GM12864 (cell line): ENCODE measurements at regions not wholly inside any gene's neighbourhood (a gene's known extent, or its start where the extent isn't known, plus 50 kb on each side); places are given as distances from the start of the nearest gene placed in this dataset.

Source experiments
- DNase-seq: peaks from one replicate; pipeline ENCODE4 v3.0.0-alpha.2; 2011; ENCODE audit warnings: low read depth
- H3K4me3 ChIP-seq: 2 replicates; pipeline ENCODE4 v1.5.1; 2011; ENCODE audit warnings: mild to moderate bottlenecking, low read depth, low read length, control low read depth
- TF ChIP-seq, protein P1 (sequence below): IDR thresholded peaks from 2 replicates; pipeline ENCODE4 v1.5.1; 2011; ENCODE audit warnings: low read depth, mild to moderate bottlenecking, moderate library complexity, low read length, control low read depth, inconsistent platforms; ENCODE audit errors: missing control alignments

DNA sequence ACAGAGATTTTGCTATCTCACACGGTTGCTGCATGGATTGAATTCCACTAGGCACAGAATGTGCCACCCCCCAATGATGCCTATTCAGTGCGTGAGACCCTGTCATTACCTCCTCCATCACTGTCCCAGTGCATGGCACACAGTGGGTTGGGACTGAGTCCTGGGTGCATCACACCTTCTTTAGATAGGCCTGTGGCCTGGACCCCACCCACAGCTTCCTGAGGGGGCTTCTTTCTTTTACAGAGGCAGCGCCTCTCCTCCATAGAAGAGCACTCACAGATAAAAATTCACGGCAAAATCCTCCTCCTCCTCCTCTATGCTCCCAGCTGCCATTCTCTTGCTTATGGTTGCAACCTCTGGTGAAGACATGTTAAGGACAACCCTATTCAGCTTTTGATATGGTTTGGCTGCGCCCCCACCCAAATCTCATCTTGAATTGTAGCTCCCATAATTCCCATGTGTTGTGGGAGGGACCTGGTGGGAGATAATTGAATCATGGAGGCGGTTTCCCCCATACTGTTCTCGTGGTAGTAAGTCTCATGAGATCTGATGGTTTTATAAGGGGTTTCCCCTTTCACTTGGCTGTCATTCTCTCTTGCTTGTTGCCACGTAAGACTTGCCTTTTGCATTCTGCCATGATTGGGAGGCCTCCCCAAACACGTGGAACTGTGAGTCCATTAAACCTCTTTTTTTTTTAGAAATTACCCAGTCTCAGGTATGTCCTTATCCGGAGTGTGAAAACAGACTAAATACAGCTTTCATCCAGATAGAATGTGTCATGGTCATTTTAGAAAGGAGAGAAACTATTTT is 147.6 kb downstream of the KLF13 start:
- TF ChIP-seq, protein P1, sequence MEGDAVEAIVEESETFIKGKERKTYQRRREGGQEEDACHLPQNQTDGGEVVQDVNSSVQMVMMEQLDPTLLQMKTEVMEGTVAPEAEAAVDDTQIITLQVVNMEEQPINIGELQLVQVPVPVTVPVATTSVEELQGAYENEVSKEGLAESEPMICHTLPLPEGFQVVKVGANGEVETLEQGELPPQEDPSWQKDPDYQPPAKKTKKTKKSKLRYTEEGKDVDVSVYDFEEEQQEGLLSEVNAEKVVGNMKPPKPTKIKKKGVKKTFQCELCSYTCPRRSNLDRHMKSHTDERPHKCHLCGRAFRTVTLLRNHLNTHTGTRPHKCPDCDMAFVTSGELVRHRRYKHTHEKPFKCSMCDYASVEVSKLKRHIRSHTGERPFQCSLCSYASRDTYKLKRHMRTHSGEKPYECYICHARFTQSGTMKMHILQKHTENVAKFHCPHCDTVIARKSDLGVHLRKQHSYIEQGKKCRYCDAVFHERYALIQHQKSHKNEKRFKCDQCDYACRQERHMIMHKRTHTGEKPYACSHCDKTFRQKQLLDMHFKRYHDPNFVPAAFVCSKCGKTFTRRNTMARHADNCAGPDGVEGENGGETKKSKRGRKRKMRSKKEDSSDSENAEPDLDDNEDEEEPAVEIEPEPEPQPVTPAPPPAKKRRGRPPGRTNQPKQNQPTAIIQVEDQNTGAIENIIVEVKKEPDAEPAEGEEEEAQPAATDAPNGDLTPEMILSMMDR = no peak
- DNase-seq = no peak
- H3K4me3 ChIP-seq = no peak overlapping the region

DNA sequence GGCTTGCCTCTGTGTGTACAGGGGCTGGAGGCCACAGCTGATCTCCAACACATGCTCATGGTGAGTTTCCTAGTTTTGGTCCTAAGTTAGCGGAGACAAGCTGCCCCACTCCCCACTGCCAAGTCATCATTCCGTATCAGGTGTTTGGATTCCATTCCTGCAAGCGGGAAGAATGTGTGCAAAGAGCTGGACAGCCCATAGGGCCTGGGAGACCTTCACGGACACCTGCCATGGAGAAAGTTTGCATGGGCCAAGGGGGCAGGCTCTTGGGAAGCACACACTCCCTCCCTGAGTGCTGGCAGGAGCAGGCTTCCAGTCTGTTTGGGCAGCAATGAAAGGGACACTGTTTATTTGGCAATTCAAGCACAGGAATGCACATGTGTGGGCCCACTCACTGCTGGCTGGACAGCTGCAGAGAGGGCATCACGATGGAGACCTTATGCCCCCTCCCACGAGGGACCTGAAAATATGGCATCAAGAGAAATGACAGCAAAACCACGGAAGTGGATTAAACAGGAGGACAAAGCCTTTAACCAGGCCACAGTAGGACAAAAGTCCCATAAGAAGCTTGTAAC is 149.7 kb downstream of the KLF13 start:
- H3K4me3 ChIP-seq = no peak overlapping the region
- DNase-seq = no peak
- TF ChIP-seq, protein P1 = no peak

DNA sequence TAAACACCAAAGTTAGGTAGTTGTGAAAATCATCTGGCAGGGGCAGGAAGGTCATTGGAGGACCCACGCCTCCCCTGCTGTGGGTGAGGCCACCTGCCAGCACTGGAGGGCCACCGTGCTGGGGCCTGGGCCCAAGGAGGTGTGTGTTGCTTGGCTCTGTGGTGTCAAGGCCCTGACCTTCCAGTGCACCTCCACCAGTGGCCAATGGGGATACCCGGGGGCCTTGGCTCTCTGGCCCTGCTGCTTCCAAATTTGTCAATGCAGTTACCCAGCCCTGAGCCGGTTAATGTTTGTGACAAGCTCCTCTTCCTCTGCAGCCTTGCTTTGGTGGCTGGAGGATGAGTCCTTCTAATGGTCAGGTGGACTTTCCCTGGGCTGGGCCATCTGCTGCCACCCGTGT is 150.2 kb downstream of the KLF13 start:
- DNase-seq = no peak
- no peak overlapping the region for H3K4me3 ChIP-seq
- TF ChIP-seq, protein P1 = no peak

DNA sequence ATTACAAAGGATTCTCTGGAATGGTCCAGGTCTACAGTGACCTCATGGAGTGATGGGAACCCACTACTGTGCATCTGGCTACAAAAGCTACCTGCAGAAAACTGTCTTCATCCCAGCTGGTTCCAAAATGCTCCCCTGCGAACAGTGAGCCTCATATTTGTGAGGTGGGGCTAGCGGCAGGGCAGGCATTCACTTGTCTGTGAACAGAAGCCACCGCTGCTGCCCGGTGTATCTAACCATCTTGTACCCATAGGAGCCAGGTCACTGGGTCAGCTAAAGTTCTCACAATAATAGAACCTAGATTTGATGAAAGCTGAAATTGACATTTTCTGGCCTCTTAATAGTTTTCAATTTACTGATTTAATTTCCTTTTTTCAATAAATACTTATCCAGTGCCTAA is 150.7 kb downstream of the KLF13 start:
- no peak for DNase-seq
- H3K4me3 ChIP-seq = no peak overlapping the region
- TF ChIP-seq, protein P1 = no peak

DNA sequence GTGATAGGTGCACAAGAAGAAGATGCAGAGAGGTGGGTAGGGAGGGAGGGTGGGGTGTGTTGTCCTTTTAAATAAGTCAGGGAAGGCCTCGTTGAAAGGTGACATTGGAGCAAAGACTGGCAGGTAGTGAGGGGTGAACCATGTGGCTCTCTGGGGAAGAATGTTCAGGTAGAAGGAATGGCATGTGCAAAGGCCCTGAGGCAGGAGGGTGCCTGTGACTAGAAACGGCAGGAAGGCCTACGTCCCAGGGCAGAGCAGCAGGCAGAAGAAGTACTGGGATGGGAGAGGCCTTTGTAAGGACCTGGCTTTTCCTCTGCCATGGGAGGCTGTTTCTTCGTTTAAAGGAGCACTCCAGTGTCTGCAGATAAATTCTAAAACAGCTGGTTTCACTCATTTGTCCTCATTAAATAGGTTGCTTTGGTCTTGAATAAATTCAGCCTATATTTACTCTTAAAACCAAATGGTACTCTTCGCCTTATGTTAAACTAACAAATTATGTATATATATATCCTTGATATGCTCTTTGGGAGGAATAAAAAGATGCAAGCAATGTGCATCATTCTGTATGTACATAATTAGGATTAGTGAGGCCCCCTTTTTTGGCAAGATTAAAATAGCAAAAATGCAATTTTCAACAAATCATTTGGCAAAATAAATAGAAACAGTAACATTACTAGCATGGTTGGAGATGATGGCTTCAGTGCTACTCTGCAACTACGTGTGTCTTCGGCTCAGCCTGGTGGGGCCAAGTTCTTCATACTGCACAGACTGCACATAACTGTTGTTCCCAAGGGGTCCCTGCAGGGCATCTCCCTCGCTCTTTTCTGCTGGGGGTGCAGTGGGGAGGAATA is 151.4 kb downstream of the KLF13 start:
- TF ChIP-seq, protein P1 = no peak
- no peak for DNase-seq
- H3K4me3 ChIP-seq = no peak overlapping the region

DNA sequence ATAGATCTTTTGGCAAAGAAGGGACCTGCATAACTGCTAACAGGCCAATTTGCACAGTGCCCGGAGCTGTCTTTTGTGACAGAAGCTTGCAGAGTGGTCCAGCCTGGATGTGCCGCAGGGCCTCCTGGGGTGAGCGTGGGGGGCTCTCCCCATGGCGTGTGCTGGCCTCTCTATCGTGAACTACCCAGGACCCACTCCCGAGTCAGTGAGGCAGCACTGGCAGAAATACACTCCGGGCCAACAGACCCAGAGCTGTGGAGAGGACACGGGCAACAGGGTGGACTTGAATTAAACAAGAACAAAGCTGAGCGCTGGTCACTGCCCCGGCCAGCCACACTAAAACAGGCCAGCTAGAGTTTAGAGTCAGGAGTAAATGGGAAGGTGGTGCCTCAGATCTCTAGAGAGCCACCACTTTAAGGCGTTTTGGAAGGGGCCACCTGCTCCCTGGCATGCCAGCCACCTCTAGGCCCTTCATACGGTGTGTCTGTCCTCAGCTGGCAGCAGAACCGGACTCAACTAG is 152.1 kb downstream of the KLF13 start:
- no peak for DNase-seq
- TF ChIP-seq, protein P1 = no peak
- H3K4me3 ChIP-seq = no peak overlapping the region
